SK-MEL-5 (cell line): ENCODE measurements at regions not wholly inside any gene's neighbourhood (a gene's known extent, or its start where the extent isn't known, plus 50 kb on each side); places are given as distances from the start of the nearest gene placed in this dataset.

ENCODE experiments used
- small RNA-seq, 2 experiments: library from RNA; depleted of rRNA; stranded (forward); fragments of <200 nt; gene quantifications; one replicate each; pipeline ENCODE3, GENCODE V24; 2014

Small RNAs in the stretch of these regions (small RNA-seq; reads per million reads assigned to genes)
- gene GNG5P5 (0 reads per million in 2 experiments), gene RN7SL700P (0 to 0.10 reads per million in 2 experiments)
